ENCODE measurements at regions not wholly inside any gene's neighbourhood (a gene's known extent, or its start where the extent isn't known, plus 50 kb on each side); places are given as distances from the start of the nearest gene placed in this dataset.

DNA sequence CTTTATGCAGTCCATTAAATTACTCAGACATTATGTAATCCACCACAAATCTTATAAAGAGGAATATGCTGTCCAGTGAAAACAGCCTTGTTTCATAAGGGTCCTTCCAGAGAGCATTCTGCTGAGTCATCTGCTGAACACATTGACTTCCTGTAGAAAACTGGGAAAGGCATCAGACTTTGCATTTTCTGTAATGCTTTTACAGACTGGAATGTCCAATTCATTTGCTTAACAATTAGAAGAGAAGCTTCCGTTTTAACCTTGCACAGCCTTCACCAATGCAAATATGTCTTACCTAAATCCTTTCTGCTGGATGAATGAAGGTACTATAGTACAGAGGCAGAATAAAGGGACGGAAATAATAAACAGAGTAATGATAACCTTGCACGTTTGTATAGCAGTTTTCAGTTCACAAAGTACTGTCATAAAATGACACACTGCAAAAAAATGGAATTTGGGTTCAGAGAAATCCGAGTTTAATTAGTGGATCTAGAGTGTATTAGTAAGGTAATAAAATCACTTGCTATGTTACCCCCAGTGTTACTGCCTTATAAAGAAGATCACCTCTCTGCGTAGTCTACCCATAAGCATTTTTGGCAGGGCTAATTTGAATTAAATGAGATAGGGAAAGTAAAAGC, 301.5 kb downstream of the PYDC2 start:
- no peaks in the 10 kb centered on the region for H3K27me3 ChIP-seq (ENCODE audit: control insufficient read depth in 1 of 2, insufficient read depth in 2 of 2, low read length in 2 of 2)
- H3K27ac ChIP-seq (ENCODE audit: low read depth, low read length), result no peak overlapping the region
- H3K9ac ChIP-seq (ENCODE audit: low read depth in 1 of 2, low read length in 2 of 2), result no peak overlapping the region
- no peaks in the 10 kb centered on the region for H3K36me3 ChIP-seq (ENCODE audit: control insufficient read depth in 1 of 2, insufficient read depth in 2 of 2, low read length in 2 of 2)
- H3K9me3 ChIP-seq (ENCODE audit: control insufficient read depth in 1 of 2, low read length in 2 of 2), result no peaks in the 10 kb centered on the region
- no peak overlapping the region for H3K4me3 ChIP-seq (ENCODE audit: low read depth in 1 of 2, low read length in 2 of 2)
- H3K4me1 ChIP-seq (ENCODE audit: control insufficient read depth in 1 of 2, insufficient read depth in 2 of 2, low read length in 2 of 2), result no peaks in the 10 kb centered on the region

DNA sequence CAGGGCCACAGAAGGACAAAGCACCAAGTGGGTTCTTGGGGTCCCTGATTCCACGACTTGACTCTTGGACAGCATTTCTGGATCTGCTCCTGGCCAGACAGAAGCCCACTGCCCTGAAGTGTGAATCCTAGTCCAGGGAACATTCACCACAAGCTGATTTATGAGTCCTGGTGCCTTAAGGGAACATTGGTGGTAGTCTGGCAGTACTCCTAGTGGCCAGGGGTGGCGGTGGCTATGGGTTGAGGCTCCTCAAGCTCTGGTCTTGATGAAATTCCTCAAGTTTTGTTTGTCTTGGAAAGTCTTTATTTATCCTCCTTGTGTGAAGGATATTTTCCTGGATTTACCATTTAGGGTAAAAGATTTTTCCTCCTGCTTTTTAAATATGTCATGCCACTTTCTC, 307.5 kb downstream of the PYDC2 start:
- Histone ChIP-seq H3K4me3 (ENCODE audit: low read depth in 1 of 2, low read length in 2 of 2) (no peak overlapping the region), H3K36me3 (ENCODE audit: control insufficient read depth in 1 of 2, insufficient read depth in 2 of 2, low read length in 2 of 2) (no peaks in the 10 kb centered on the region), H3K27ac (ENCODE audit: low read depth, low read length) (no peak overlapping the region), H3K27me3 (ENCODE audit: control insufficient read depth in 1 of 2, insufficient read depth in 2 of 2, low read length in 2 of 2) (no peaks in the 10 kb centered on the region), H3K4me1 (ENCODE audit: control insufficient read depth in 1 of 2, insufficient read depth in 2 of 2, low read length in 2 of 2) (no peaks in the 10 kb centered on the region), H3K9ac (ENCODE audit: low read depth in 1 of 2, low read length in 2 of 2) (no peak overlapping the region), H3K9me3 (ENCODE audit: control insufficient read depth in 1 of 2, low read length in 2 of 2) (no peaks in the 10 kb centered on the region)

DNA sequence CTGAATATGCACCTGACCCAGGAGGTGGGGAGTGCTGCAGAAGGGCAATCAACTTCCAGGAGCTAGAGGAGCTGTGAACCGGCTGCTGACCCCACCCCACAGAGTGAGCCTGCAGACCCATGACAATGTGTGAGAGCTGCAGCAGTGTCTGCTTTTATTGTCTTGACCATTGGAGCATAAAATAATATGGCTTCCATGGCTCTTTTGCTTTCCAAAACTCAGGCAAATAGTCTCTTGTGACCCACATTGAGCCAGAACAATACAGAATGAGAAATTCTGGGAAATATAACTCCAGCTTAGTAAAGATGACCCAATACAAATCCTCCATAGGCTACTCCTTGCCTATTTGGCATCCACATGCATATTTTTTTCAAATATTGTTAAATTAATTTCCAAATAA, 309.6 kb downstream of the PYDC2 start:
- Histone ChIP-seq H3K9ac (ENCODE audit: low read depth in 1 of 2, low read length in 2 of 2) (no peak overlapping the region), H3K27ac (ENCODE audit: low read depth, low read length) (no peak overlapping the region), H3K9me3 (ENCODE audit: control insufficient read depth in 1 of 2, low read length in 2 of 2) (no peaks in the 10 kb centered on the region), H3K4me3 (ENCODE audit: low read depth in 1 of 2, low read length in 2 of 2) (no peak overlapping the region), H3K36me3 (ENCODE audit: control insufficient read depth in 1 of 2, insufficient read depth in 2 of 2, low read length in 2 of 2) (no peaks in the 10 kb centered on the region), H3K27me3 (ENCODE audit: control insufficient read depth in 1 of 2, insufficient read depth in 2 of 2, low read length in 2 of 2) (no peaks in the 10 kb centered on the region), H3K4me1 (ENCODE audit: control insufficient read depth in 1 of 2, insufficient read depth in 2 of 2, low read length in 2 of 2) (no peaks in the 10 kb centered on the region)

DNA sequence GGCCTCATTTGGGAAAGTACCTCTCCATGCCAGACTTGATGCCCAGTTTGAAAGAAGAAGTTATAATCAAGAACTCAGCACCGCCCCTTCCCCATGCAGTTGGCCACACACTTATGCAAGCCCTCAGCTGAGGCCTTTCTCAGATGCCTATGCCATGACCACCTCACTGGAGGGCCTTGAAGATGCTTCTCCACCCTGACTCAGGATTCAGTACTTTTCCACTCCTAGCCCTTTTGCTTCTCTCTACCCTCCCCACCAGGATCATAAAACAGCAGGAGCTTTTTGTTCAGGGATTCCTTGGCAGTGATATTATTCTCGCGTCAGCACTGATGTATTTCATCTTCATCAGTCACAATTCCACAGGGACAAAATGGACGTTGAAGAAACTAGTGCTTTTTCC, 313.5 kb downstream of the PYDC2 start:
- H3K27me3 ChIP-seq (ENCODE audit: control insufficient read depth in 1 of 2, insufficient read depth in 2 of 2, low read length in 2 of 2), result no peaks in the 10 kb centered on the region
- H3K4me3 ChIP-seq (ENCODE audit: low read depth in 1 of 2, low read length in 2 of 2), result no peak overlapping the region
- H3K9me3 ChIP-seq (ENCODE audit: control insufficient read depth in 1 of 2, low read length in 2 of 2), result no peaks in the 10 kb centered on the region
- no peak overlapping the region for H3K27ac ChIP-seq (ENCODE audit: low read depth, low read length)
- no peak overlapping the region for H3K9ac ChIP-seq (ENCODE audit: low read depth in 1 of 2, low read length in 2 of 2)
- H3K4me1 ChIP-seq (ENCODE audit: control insufficient read depth in 1 of 2, insufficient read depth in 2 of 2, low read length in 2 of 2), result no peaks in the 10 kb centered on the region
- no peaks in the 10 kb centered on the region for H3K36me3 ChIP-seq (ENCODE audit: control insufficient read depth in 1 of 2, insufficient read depth in 2 of 2, low read length in 2 of 2)

DNA sequence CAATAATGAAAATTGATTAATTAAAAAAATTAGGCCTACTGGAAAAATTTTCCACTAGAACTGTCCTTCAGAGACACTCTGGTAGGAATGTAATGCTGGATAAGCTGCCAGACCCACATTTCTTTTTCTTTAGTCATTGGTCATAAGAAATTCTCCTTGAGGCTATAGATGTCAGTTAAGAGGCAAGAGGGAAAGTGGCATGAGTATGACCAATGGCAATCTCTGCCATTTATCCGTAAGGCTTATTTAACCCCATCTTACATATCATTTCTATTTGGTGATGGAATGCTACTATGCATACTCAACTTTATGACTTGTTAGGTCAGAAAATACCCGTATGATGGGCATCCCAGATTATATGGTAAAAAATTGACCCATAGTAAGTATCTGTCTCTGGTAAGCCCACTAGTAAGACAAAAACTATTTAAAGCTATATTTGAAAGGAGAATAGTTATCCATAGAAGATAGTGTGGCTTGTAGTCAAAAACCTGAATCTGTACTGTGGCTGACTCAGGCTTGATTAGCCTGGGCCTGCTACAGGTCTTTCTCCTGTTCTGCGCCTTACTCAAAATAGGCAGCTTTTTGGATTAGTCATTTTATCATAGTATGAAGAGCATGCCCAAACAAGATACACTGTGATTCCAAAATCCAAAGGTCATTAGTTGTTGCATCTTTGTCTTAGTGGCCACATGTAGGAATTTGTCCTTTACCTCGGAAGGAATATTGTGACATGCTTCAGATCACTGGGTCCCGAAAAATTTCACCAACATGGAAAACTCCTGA, 314.7 kb downstream of the PYDC2 start:
- no peaks in the 10 kb centered on the region for H3K27me3 ChIP-seq (ENCODE audit: control insufficient read depth in 1 of 2, insufficient read depth in 2 of 2, low read length in 2 of 2)
- no peak overlapping the region for H3K27ac ChIP-seq (ENCODE audit: low read depth, low read length)
- H3K9me3 ChIP-seq (ENCODE audit: control insufficient read depth in 1 of 2, low read length in 2 of 2), result no peaks in the 10 kb centered on the region
- H3K4me1 ChIP-seq (ENCODE audit: control insufficient read depth in 1 of 2, insufficient read depth in 2 of 2, low read length in 2 of 2), result no peaks in the 10 kb centered on the region
- H3K36me3 ChIP-seq (ENCODE audit: control insufficient read depth in 1 of 2, insufficient read depth in 2 of 2, low read length in 2 of 2), result no peaks in the 10 kb centered on the region
- H3K9ac ChIP-seq (ENCODE audit: low read depth in 1 of 2, low read length in 2 of 2), result no peak overlapping the region
- no peak overlapping the region for H3K4me3 ChIP-seq (ENCODE audit: low read depth in 1 of 2, low read length in 2 of 2)

DNA sequence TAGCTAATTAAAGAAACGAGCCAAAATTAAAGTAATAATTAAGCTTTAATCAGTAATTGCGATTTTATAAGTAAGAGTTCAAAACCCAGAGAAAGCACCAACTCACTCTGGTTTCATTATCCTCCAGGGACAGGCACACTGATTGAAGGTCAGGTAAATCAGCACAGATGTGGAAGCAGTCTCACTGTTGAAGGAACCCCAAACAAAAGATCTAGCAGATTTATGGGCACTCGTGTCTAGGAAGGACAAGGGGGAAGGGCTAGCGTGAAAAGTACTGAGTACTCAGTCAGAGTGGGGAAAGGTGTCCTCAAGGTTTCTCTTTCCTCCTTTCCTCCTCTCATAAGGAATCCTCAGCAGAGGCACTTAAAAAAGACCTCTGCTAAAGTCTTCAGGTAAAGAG, 320.1 kb downstream of the PYDC2 start:
- no peaks in the 10 kb centered on the region for H3K27me3 ChIP-seq (ENCODE audit: control insufficient read depth in 1 of 2, insufficient read depth in 2 of 2, low read length in 2 of 2)
- H3K4me3 ChIP-seq (ENCODE audit: low read depth in 1 of 2, low read length in 2 of 2), result no peak overlapping the region
- H3K27ac ChIP-seq (ENCODE audit: low read depth, low read length), result no peak overlapping the region
- no peaks in the 10 kb centered on the region for H3K36me3 ChIP-seq (ENCODE audit: control insufficient read depth in 1 of 2, insufficient read depth in 2 of 2, low read length in 2 of 2)
- no peaks in the 10 kb centered on the region for H3K4me1 ChIP-seq (ENCODE audit: control insufficient read depth in 1 of 2, insufficient read depth in 2 of 2, low read length in 2 of 2)
- H3K9ac ChIP-seq (ENCODE audit: low read depth in 1 of 2, low read length in 2 of 2), result no peak overlapping the region
- H3K9me3 ChIP-seq (ENCODE audit: control insufficient read depth in 1 of 2, low read length in 2 of 2), result no peaks in the 10 kb centered on the region

DNA sequence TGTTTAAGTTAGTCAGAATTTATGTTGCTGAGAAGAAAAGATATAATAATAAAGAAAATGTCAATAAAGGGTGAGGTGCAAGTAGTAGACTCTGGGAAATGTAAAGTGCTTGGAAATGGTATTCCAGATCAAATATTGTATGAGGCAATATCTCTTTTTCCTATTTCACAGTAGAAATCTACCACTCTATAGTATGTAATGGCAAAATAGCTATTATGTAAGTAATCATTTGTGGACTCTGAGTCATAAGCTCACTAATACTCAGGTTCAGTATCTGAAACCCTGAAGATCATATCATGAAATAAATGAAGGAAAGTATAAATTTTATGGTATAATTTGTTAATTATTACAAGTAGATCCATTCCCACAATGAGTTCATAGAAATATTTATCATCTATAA, 322.1 kb downstream of the PYDC2 start:
- Histone ChIP-seq H3K9me3 (ENCODE audit: control insufficient read depth in 1 of 2, low read length in 2 of 2) (no peaks in the 10 kb centered on the region), H3K27me3 (ENCODE audit: control insufficient read depth in 1 of 2, insufficient read depth in 2 of 2, low read length in 2 of 2) (no peaks in the 10 kb centered on the region), H3K36me3 (ENCODE audit: control insufficient read depth in 1 of 2, insufficient read depth in 2 of 2, low read length in 2 of 2) (no peaks in the 10 kb centered on the region)

DNA sequence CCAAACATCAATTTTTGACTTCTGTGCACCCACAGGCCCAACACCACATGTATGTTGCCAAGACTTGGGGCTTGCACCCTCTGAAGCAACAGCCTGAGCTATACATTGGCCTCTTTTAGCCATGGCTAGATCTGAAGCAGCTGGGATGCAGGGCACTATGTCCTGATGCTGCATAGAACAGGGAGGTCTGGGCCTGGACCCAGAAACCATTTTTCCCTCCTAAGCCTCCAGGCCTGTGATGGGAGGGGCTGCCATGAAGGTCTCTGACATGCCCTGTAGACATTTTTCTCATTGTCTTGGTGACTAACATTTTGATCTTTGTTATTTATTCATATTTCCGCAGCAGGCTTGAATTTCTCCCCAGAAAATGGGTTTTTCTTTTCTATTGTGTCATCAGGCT, 330.0 kb downstream of the PYDC2 start:
- Histone ChIP-seq H3K9me3 (ENCODE audit: control insufficient read depth in 1 of 2, low read length in 2 of 2) (no peaks in the 10 kb centered on the region), H3K9ac (ENCODE audit: low read depth in 1 of 2, low read length in 2 of 2) (no peak overlapping the region), H3K4me1 (ENCODE audit: control insufficient read depth in 1 of 2, insufficient read depth in 2 of 2, low read length in 2 of 2) (no peaks in the 10 kb centered on the region), H3K36me3 (ENCODE audit: control insufficient read depth in 1 of 2, insufficient read depth in 2 of 2, low read length in 2 of 2) (no peaks in the 10 kb centered on the region), H3K27ac (ENCODE audit: low read depth, low read length) (no peak overlapping the region), H3K4me3 (ENCODE audit: low read depth in 1 of 2, low read length in 2 of 2) (no peak overlapping the region), H3K27me3 (ENCODE audit: control insufficient read depth in 1 of 2, insufficient read depth in 2 of 2, low read length in 2 of 2) (no peaks in the 10 kb centered on the region)

More for the DNA sequence above, 322.1 kb downstream of the PYDC2 start:
- Histone ChIP-seq H3K9ac (ENCODE audit: low read depth in 1 of 2, low read length in 2 of 2) (no peak overlapping the region), H3K4me3 (ENCODE audit: low read depth in 1 of 2, low read length in 2 of 2) (no peak overlapping the region), H3K4me1 (ENCODE audit: control insufficient read depth in 1 of 2, insufficient read depth in 2 of 2, low read length in 2 of 2) (no peaks in the 10 kb centered on the region), H3K27ac (ENCODE audit: low read depth, low read length) (no peak overlapping the region)

DNA sequence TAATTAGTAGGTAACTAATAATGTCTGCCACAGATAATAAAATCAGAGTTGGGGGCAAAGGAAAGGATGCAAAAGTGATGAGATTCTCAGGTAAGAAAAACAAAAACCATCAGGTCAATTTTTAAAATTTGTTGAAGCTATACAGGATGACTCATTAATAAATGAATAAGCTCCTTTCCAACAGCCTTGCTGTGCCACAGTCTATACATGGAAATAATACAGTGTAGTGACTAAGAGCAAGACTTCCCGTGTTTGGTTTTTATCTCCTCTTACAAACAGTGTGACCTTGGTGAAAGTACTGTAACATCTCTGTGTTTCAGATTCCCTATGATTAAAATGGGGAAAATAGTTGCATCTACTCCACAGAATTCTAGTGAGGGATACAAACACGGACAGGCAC, 331.6 kb downstream of the PYDC2 start:
- Histone ChIP-seq H3K27me3 (ENCODE audit: control insufficient read depth in 1 of 2, insufficient read depth in 2 of 2, low read length in 2 of 2) (no peaks in the 10 kb centered on the region), H3K9me3 (ENCODE audit: control insufficient read depth in 1 of 2, low read length in 2 of 2) (no peaks in the 10 kb centered on the region), H3K9ac (ENCODE audit: low read depth in 1 of 2, low read length in 2 of 2) (no peak overlapping the region), H3K36me3 (ENCODE audit: control insufficient read depth in 1 of 2, insufficient read depth in 2 of 2, low read length in 2 of 2) (no peaks in the 10 kb centered on the region), H3K4me1 (ENCODE audit: control insufficient read depth in 1 of 2, insufficient read depth in 2 of 2, low read length in 2 of 2) (no peaks in the 10 kb centered on the region), H3K27ac (ENCODE audit: low read depth, low read length) (no peak overlapping the region), H3K4me3 (ENCODE audit: low read depth in 1 of 2, low read length in 2 of 2) (no peak overlapping the region)

DNA sequence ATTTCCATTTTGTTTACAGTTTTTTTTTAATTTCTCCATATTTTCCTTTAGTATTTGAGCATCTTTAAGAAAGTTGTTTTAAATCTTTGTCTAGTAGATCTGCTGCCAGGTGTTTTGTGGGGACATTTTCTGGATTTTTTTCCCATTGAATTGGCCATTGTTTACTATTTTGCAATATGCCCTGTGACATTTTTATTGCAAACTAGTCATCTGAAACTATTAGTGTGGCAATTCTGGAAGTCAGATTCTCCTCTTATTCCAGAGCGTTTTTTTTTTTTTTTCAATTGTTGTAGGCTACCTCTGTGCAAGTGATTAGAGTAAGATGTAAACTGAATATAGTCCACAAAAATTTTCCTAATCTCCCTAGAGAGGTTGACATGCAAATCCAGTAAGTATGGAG, 334.2 kb downstream of the PYDC2 start:
- Histone ChIP-seq H3K27me3 (ENCODE audit: control insufficient read depth in 1 of 2, insufficient read depth in 2 of 2, low read length in 2 of 2) (no peaks in the 10 kb centered on the region), H3K4me1 (ENCODE audit: control insufficient read depth in 1 of 2, insufficient read depth in 2 of 2, low read length in 2 of 2) (no peaks in the 10 kb centered on the region), H3K9ac (ENCODE audit: low read depth in 1 of 2, low read length in 2 of 2) (no peak overlapping the region), H3K36me3 (ENCODE audit: control insufficient read depth in 1 of 2, insufficient read depth in 2 of 2, low read length in 2 of 2) (no peaks in the 10 kb centered on the region), H3K9me3 (ENCODE audit: control insufficient read depth in 1 of 2, low read length in 2 of 2) (peaks cover 0 to 5% of the 10 kb centered on the region in 2 donors), H3K4me3 (ENCODE audit: low read depth in 1 of 2, low read length in 2 of 2) (no peak overlapping the region), H3K27ac (ENCODE audit: low read depth, low read length) (no peak overlapping the region)

All from duodenal mucosa (tissue), 2 donors.